ENCODE measurements at regions not wholly inside any gene's neighbourhood (a gene's known extent, or its start where the extent isn't known, plus 50 kb on each side); places are given as distances from the start of the nearest gene placed in this dataset.

GRCh38 chr10:129096065-129096984, 370.7 kb upstream of the MGMT start:
- DNase-seq, result no peak

GRCh38 chr10:129097776-129098330, 369.2 kb upstream of the MGMT start:
- H3K4me3 Mint-ChIP-seq, result no peak overlapping the region
- H3K27ac Mint-ChIP-seq, result no peak overlapping the region
- no peak for DNase-seq
- TF ChIP-seq CTCF (IDR thresholded peaks at IDR 0.05), result no peak
- H3K9me3 Mint-ChIP-seq, result no peaks in the 10 kb centered on the region
- no peaks in the 10 kb centered on the region for H3K36me3 Mint-ChIP-seq (ENCODE audit: low read depth)
- H3K27me3 Mint-ChIP-seq (ENCODE audit: low read depth, poor library complexity), result peaks cover 21% of the 10 kb centered on the region
- H3K4me1 Mint-ChIP-seq, result peaks cover 4% of the 10 kb centered on the region

More at GRCh38 chr10:129096065-129096984, 370.7 kb upstream of the MGMT start:
- no peak for TF ChIP-seq CTCF (IDR thresholded peaks at IDR 0.05)
- Mint-ChIP-seq H3K27me3 (ENCODE audit: low read depth, poor library complexity) (peaks cover 19% of the 10 kb centered on the region), H3K27ac (no peak overlapping the region), H3K9me3 (no peaks in the 10 kb centered on the region), H3K4me1 (peaks cover 4% of the 10 kb centered on the region), H3K36me3 (ENCODE audit: low read depth) (no peaks in the 10 kb centered on the region), H3K4me3 (no peak overlapping the region)

GRCh38 chr10:129098517-129098916, 368.5 kb upstream of the MGMT start:
- no peaks in the 10 kb centered on the region for H3K36me3 Mint-ChIP-seq (ENCODE audit: low read depth)
- peaks cover 4% of the 10 kb centered on the region for H3K4me1 Mint-ChIP-seq
- no peaks in the 10 kb centered on the region for H3K9me3 Mint-ChIP-seq
- no peak for TF ChIP-seq CTCF (IDR thresholded peaks at IDR 0.05)
- no peak overlapping the region for H3K27ac Mint-ChIP-seq
- no peak overlapping the region for H3K4me3 Mint-ChIP-seq
- no peak for DNase-seq
- peaks cover 21% of the 10 kb centered on the region for H3K27me3 Mint-ChIP-seq (ENCODE audit: low read depth, poor library complexity)

GRCh38 chr10:129099486-129099885, 367.6 kb upstream of the MGMT start:
- peaks cover 4% of the 10 kb centered on the region for H3K4me1 Mint-ChIP-seq
- H3K4me3 Mint-ChIP-seq, result no peak overlapping the region
- no peaks in the 10 kb centered on the region for H3K9me3 Mint-ChIP-seq
- no peak for DNase-seq
- H3K27me3 Mint-ChIP-seq (ENCODE audit: low read depth, poor library complexity), result peaks cover 14% of the 10 kb centered on the region
- H3K36me3 Mint-ChIP-seq (ENCODE audit: low read depth), result no peaks in the 10 kb centered on the region
- TF ChIP-seq CTCF (IDR thresholded peaks at IDR 0.05), result no peak
- no peak overlapping the region for H3K27ac Mint-ChIP-seq

GRCh38 chr10:129099992-129100391, 367.0 kb upstream of the MGMT start:
- Mint-ChIP-seq H3K4me3 (no peak overlapping the region), H3K27me3 (ENCODE audit: low read depth, poor library complexity) (peaks cover 14% of the 10 kb centered on the region), H3K36me3 (ENCODE audit: low read depth) (no peaks in the 10 kb centered on the region), H3K4me1 (peaks cover 4% of the 10 kb centered on the region), H3K9me3 (no peaks in the 10 kb centered on the region), H3K27ac (no peak overlapping the region)
- TF ChIP-seq CTCF (IDR thresholded peaks at IDR 0.05), result no peak
- no peak for DNase-seq
